Thoracic aorta (tissue), 2 donors: ENCODE measurements at regions not wholly inside any gene's neighbourhood (a gene's known extent, or its start where the extent isn't known, plus 50 kb on each side); places are given as distances from the start of the nearest gene placed in this dataset.

Source experiments
- ATAC-seq: fragments of 150-250 bp; one replicate; pipeline ENCODE4 v1.8.0; 2017; ENCODE audit warnings: low read depth; ENCODE audit not compliant: insufficient number of reproducible peaks, low FRiP score
- DNase-seq: peaks from one replicate; pipeline ENCODE4 v3.0.0-alpha.2; 2020; ENCODE audit warnings: low spot score
- H3K27ac ChIP-seq, 2 donors: fragments of 200-600 bp; sonication (generic); 1 replicate in 1 of 2; 2 replicates in 1 of 2; pipeline ENCODE4 v1.5.1; 2016; ENCODE audit warnings: mild to moderate bottlenecking in 2 of 2, moderate library complexity in 2 of 2
- H3K27me3 ChIP-seq: fragments of 200-600 bp; sonication (generic); replicated peaks from 2 replicates; pipeline ENCODE4 v1.6.0; 2016; ENCODE audit warnings: mild to moderate bottlenecking; ENCODE audit not compliant: insufficient read depth
- H3K36me3 ChIP-seq: fragments of 200-600 bp; sonication (generic); one replicate; pipeline ENCODE4 v1.5.1; 2016
- H3K4me1 ChIP-seq, 2 donors: fragments of 200-600 bp; sonication (generic); 1 replicate in 1 of 2; 2 replicates in 1 of 2; pipeline versions ENCODE4 v1.5.1 to v1.6.0; 2016; ENCODE audit warnings: low read depth in 2 of 2, mild to moderate bottlenecking in 1 of 2; ENCODE audit not compliant: control insufficient read depth in 1 of 2
- H3K4me3 ChIP-seq: fragments of 200-600 bp; sonication (generic); 2 replicates; pipeline ENCODE4 v1.5.1; 2016; ENCODE audit warnings: mild to moderate bottlenecking
- H3K9me3 ChIP-seq: fragments of 200-600 bp; sonication (generic); 2 replicates; pipeline ENCODE4 v1.5.1; 2016
- TF ChIP-seq, protein P1 (sequence below): fragments of 200-600 bp; sonication (generic); IDR thresholded peaks from one replicate; pipeline ENCODE4 v1.5.1; 2019; ENCODE audit warnings: antibody characterized with exemption

DNA sequence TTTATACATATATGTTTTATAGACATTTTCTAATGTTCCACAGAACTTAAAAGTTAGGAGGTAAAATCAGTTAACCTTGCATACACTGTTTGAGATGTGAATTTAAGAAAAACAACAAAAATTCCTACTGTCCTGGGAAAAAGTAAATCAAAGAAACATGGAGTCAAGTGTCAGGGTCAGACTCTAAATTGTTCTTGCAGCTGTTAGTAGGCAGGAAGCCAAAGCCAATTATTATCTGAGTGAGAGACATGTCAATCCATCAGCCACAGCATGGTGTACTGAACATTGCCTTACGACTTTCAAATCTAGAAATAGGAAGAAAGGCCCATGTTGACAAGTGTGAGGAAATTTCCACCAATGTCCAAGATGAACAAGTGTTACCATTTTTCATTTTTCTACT is 461.2 kb upstream of the MBL2 start:
- no peaks in the 10 kb centered on the region for H3K27me3 ChIP-seq
- H3K4me3 ChIP-seq, result no peak overlapping the region
- no peak overlapping the region for H3K27ac ChIP-seq
- H3K36me3 ChIP-seq, result no peaks in the 10 kb centered on the region
- DNase-seq (no peak), ATAC-seq (no peak)
- no peaks in the 10 kb centered on the region for H3K9me3 ChIP-seq
- H3K4me1 ChIP-seq, result no peaks in the 10 kb centered on the region
- TF ChIP-seq, protein P1, sequence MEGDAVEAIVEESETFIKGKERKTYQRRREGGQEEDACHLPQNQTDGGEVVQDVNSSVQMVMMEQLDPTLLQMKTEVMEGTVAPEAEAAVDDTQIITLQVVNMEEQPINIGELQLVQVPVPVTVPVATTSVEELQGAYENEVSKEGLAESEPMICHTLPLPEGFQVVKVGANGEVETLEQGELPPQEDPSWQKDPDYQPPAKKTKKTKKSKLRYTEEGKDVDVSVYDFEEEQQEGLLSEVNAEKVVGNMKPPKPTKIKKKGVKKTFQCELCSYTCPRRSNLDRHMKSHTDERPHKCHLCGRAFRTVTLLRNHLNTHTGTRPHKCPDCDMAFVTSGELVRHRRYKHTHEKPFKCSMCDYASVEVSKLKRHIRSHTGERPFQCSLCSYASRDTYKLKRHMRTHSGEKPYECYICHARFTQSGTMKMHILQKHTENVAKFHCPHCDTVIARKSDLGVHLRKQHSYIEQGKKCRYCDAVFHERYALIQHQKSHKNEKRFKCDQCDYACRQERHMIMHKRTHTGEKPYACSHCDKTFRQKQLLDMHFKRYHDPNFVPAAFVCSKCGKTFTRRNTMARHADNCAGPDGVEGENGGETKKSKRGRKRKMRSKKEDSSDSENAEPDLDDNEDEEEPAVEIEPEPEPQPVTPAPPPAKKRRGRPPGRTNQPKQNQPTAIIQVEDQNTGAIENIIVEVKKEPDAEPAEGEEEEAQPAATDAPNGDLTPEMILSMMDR, result no peak

DNA sequence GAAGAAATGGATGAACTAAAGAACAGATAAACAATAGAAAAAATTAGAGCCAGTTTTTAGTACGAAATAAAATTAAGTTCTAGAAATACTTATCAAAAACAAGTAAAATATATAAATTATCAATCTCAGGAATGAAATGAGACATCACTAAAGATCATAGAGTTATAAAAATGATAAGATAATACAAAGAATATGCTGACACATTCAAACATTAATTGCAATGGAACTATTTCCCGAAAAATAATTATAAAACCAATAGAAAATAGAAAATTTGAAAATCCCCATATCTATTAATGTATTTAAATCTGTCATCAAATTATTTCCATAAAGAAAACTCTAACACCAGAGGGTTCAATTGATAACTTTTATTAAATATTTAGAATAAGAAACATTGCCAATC is 458.1 kb upstream of the MBL2 start:
- H3K27ac ChIP-seq, result no peak overlapping the region
- DNase-seq, result no peak
- TF ChIP-seq, protein P1, result no peak
- ATAC-seq, result no peak
- no peak overlapping the region for H3K4me3 ChIP-seq
- no peaks in the 10 kb centered on the region for H3K9me3 ChIP-seq
- H3K4me1 ChIP-seq, result no peaks in the 10 kb centered on the region
- H3K27me3 ChIP-seq, result no peaks in the 10 kb centered on the region
- no peaks in the 10 kb centered on the region for H3K36me3 ChIP-seq

DNA sequence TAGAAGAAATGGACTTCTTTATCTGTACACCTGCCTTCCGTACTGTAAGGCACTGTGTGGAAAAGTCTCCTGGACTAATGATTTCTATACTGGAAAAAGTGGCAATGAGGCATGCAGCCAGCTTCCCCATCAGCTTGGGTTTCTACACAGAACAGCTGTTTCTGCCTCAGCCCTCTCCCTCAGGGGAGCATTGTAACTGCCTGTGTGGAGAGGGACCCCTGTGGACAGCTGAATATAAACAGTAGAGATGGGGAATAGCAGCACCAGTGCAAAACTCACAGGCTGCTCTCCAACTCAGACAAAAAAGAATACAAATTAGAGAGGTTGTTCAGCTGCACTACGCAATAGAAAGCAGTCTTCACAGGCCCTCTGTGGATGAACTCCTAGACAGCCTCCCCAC is 451.3 kb upstream of the MBL2 start:
- ATAC-seq (no peak), DNase-seq (no peak)
- H3K9me3 ChIP-seq, result no peaks in the 10 kb centered on the region
- TF ChIP-seq, protein P1, result no peak
- H3K4me3 ChIP-seq, result no peak overlapping the region
- no peaks in the 10 kb centered on the region for H3K27me3 ChIP-seq
- H3K36me3 ChIP-seq, result no peaks in the 10 kb centered on the region
- no peak overlapping the region for H3K27ac ChIP-seq
- H3K4me1 ChIP-seq, result no peaks in the 10 kb centered on the region

DNA sequence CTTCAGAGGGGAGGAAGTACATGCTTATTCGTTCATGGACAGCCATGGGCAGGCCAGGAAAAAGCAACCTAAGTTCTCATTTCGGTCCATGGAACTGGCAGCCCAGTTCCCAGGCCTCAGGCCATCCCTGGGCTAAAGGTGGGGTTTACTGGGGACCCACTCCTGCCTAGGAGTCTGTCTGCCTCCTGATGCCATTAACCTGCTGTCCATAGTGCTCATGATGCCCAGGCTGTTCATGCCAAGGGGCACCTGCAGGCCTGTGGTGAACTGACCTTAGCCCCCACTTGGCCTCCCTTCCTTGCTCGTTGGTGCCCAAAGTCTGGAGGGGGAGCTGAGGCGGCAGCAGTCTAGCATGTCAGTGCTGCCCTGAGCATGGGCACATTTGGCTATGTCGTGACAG is 450.2 kb upstream of the MBL2 start:
- H3K27ac ChIP-seq, result no peak overlapping the region
- TF ChIP-seq, protein P1, result no peak
- no peaks in the 10 kb centered on the region for H3K36me3 ChIP-seq
- H3K4me1 ChIP-seq, result no peaks in the 10 kb centered on the region
- DNase-seq (no peak), ATAC-seq (no peak)
- no peaks in the 10 kb centered on the region for H3K27me3 ChIP-seq
- no peaks in the 10 kb centered on the region for H3K9me3 ChIP-seq
- no peak overlapping the region for H3K4me3 ChIP-seq

DNA sequence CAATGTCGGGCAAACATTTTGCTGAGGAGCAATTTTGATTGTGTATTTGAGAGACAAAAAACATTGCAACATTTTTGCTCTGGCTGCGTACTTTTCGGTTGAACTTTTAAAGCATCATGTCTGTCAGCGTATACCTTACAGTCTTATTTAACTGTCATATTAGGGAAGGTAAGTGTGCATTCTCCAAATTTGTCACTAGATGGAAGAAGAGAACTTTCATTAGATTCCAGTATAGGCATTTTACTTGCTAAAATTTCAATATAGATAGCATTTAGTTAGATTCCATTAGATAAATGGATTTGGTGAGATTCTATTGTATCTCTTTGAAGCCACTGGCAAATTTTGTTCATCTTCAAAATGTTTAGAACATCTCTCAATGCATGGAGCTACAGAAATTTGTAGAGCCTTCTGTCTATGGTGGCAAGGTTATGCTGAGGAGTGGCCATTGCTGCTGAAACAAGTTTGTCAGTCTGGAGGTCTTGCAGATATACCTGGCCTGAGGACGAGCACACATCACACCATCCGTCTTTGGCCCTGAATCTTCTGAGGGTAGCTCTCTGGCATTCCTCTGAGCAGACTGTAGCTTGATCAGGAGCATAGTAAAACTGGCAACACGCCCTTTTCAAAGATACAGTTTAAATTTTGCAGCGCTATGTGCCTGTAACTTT is 437.5 kb upstream of the MBL2 start:
- H3K36me3 ChIP-seq, result no peaks in the 10 kb centered on the region
- no peaks in the 10 kb centered on the region for H3K4me1 ChIP-seq
- no peak for DNase-seq
- H3K27me3 ChIP-seq, result no peaks in the 10 kb centered on the region
- no peaks in the 10 kb centered on the region for H3K9me3 ChIP-seq
- no peak for ATAC-seq
- H3K27ac ChIP-seq, result no peak overlapping the region
- TF ChIP-seq, protein P1, result no peak
- no peak overlapping the region for H3K4me3 ChIP-seq
